ENCODE measurements at regions not wholly inside any gene's neighbourhood (a gene's known extent, or its start where the extent isn't known, plus 50 kb on each side); places are given as distances from the start of the nearest gene placed in this dataset.

- TF ChIP-seq, protein P1, sequence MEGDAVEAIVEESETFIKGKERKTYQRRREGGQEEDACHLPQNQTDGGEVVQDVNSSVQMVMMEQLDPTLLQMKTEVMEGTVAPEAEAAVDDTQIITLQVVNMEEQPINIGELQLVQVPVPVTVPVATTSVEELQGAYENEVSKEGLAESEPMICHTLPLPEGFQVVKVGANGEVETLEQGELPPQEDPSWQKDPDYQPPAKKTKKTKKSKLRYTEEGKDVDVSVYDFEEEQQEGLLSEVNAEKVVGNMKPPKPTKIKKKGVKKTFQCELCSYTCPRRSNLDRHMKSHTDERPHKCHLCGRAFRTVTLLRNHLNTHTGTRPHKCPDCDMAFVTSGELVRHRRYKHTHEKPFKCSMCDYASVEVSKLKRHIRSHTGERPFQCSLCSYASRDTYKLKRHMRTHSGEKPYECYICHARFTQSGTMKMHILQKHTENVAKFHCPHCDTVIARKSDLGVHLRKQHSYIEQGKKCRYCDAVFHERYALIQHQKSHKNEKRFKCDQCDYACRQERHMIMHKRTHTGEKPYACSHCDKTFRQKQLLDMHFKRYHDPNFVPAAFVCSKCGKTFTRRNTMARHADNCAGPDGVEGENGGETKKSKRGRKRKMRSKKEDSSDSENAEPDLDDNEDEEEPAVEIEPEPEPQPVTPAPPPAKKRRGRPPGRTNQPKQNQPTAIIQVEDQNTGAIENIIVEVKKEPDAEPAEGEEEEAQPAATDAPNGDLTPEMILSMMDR (IDR thresholded peaks at IDR 0.05), result no peak
- TF ChIP-seq POLR2A (IDR thresholded peaks at IDR 0.05) (no peak), POLR2AphosphoS5 (IDR thresholded peaks at IDR 0.05) (no peak), EP300 (IDR thresholded peaks at IDR 0.05; ENCODE audit: low read depth) (no peak)
Observed at GRCh38 chr18:59963229-59963628, 63.4 kb downstream of the PMAIP1 start.
